ENCODE measurements at regions not wholly inside any gene's neighbourhood (a gene's known extent, or its start where the extent isn't known, plus 50 kb on each side); places are given as distances from the start of the nearest gene placed in this dataset.
"Not testable (repeated sequence)": the region's sequence is repeated elsewhere in the genome, so short reads cannot be mapped to it uniquely, and the experiment has no call there.

DNA sequence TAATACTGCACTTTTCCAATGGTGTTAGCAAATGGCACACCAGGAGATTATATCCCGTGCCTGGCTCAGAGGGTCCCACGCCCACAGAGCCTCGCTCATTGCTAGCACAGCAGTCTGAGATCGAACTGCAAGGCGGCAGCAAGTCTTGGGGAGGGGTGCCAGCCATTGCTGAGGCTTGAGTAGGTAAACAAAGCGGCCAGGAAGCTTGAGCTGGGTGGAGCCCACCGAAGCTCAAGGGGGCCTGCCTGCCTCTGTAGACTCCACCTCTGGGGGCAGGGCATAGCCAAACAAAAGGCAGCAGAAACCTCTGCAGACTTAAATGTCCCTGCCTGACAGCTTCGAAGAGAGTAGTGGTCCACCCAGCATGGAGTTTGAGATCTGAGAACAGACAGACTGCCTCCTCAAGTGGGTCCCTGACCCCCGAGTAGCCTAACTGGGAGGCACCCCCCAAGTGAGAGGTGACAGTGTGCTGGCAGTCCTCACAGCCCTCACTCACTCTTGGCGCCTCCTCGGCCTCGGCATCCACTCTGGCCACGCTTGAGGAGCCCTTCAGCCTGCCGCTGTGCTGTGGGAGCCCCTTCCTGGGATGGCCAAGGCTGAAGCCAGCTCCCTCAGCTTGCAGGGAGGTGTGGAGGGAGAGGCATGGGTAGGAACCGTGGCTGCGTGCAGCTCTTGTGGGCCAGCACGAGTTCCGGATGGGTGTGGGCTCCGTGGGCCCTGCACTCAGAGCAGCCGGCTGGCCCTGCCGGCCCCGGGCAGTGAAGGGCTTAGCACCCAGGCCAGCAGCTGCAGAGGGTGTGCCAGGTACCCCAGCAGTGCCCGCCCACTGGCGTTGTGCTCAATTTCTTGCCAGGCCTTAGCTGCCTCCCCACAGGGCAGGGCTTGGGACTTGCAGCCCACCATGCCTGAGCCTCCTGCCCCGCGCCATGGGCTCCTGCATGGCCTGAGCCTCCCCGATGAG, 188.0 kb downstream of the MMUT start:
- DNase-seq (ENCODE audit: low read depth): not testable (repeated sequence)

DNA sequence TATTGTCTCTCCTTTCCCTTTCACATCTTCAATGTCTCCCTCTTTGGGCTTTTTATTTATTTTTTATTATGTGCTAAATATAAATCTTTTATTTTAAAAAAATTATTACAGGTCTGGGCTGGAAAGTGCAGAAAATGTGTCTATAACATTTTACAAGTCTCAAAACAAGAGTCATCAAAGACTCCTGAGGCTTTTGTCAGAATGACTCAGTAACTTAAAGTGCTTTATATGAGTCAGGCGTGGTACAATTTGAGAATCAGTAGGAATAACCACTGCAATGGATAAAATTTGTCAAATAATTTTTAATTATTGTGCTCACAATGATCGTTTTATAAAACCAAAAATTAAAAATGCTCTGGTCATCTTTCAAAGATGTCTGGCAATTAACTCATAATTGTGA, 193.9 kb downstream of the MMUT start:
- no peak for DNase-seq (ENCODE audit: low read depth)

DNA sequence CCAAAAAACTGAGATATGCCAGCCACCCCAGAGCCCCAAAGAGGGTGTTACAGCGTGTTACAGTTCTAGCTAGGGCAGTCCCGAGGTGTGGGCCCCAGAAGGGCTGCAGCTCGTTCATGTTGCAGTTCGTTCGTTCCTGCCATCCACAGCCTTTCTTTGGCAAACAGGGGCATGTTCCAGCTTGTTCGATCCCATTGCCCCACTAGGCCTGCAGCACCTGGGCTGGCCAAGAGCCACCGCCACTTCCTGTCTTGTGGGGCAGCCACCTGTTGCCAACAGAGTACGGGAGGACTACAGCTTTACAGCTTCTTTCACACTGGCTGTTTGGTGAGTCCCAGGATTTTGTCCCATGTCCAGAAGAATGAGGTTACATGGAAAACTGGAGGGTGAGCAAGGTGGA, 198.1 kb downstream of the MMUT start:
- DNase-seq (ENCODE audit: low read depth): no peak

DNA sequence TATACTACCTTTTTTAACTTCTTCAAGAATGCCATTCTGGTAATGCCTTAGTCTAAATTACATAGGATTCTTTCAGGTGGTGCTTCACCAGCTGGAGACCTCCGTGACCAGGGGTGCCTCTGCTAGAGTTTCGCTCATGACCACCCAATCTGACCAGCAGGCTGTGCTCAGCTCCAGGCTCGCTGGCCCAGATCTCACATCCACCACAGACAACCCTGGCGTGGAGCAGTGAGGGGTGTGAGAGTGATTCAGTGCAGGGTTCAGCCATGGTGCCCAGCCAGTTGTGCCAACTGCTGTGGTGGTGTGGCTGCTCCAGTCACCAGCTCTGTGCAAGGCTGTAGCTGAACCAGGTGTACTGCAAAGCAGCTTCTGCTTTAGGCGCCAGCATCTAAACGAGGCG, 198.6 kb downstream of the MMUT start:
- DNase-seq (ENCODE audit: low read depth): no peak

GRCh38 chr6:49257549-49257948, 205.5 kb downstream of the MMUT start:
- DNase-seq (ENCODE audit: low read depth): no peak

GRCh38 chr6:49255335-49255734, 207.7 kb downstream of the MMUT start:
- DNase-seq (ENCODE audit: low read depth): no peak

DNA sequence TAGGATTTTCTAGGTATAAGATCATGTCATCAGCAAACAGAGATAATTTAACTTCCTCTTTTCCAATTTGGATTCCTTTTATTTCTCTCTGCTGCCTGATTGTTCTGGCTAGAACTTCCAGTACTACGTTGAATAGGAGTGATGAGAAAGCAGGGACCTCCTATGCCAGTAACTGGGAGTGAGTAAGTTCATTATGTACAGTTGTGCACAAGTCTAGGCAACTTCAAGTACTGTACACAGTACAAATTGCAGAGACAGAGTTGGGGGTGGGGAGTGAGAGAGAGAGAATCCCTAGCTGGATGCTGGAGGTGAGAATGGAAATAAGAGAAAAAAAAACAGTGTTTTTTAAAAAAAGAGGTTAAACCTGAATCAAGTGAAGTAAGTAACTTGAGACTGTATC, 210.2 kb downstream of the MMUT start:
- DNase-seq (ENCODE audit: low read depth): no peak

DNA sequence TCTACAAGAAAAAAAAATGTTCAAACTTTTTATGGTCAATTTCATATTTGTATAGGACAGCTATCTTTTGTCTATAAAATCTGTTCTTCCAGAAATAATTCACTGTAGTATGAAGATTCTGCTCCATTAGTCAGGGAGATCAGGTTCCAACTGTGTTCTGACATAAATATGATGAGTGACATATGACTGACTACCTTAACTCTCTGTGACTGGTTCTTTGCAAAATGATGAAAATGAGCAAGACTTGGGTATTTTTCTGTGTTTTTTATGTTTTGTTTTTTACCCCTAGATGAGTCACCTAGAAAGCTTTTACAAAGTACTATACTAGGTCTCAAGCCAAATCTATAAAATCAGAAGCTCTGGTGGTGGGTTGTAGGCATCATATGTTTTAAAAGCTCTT, 229.6 kb downstream of the MMUT start:
- no peak for DNase-seq (ENCODE audit: low read depth)

DNA sequence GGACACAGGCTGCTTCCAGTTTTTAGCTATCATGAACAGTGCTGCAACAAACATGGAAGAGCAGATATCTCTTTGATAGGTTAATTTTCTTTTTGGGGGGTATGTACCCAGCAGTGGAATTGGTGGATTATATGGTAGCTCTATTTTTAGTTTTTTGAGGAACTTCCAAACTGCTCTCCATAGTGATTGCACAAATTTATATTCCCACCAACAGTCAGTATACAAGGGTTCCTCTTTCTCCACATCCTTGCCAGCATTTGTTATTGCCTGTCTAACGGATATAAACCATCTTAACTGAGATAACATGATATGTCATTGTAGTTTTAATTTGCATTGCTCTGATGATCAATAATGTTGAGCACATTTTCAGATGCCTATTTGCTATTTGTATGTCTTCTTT, 237.6 kb downstream of the MMUT start:
- DNase-seq (ENCODE audit: low read depth): no peak

DNA sequence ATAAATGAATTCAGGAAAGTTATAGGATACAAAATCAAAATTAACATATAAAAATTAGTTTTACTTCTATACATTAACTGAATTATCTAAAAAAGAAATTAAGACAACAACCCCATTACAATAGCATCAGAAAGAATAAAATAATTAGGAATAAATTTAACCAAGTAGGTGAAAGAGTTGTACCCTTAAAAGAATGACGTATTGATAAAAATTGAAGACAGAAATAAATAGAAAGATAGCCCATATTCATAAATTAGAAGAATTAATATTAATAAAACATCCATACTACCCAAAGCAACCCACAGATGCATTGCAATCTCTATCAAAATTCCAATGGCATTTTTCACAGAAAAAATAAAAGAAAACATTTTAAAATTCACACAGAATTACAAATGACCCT, 242.8 kb downstream of the MMUT start:
- no peak for DNase-seq (ENCODE audit: low read depth)

GRCh38 chr6:49205526-49205925, 257.5 kb downstream of the MMUT start:
- DNase-seq (ENCODE audit: low read depth): no peak

GRCh38 chr6:49202924-49203536, 260.0 kb downstream of the MMUT start:
- DNase-seq (ENCODE audit: low read depth): no peak

- DNase-seq (ENCODE audit: low read depth): no peak
These were observed 265.0 kb downstream of the MMUT start for GRCh38 chr6:49198015-49198414.

- DNase-seq (ENCODE audit: low read depth): not testable (repeated sequence)
These were observed 300.7 kb downstream of the MMUT start for GRCh38 chr6:49162379-49162778.

DNA sequence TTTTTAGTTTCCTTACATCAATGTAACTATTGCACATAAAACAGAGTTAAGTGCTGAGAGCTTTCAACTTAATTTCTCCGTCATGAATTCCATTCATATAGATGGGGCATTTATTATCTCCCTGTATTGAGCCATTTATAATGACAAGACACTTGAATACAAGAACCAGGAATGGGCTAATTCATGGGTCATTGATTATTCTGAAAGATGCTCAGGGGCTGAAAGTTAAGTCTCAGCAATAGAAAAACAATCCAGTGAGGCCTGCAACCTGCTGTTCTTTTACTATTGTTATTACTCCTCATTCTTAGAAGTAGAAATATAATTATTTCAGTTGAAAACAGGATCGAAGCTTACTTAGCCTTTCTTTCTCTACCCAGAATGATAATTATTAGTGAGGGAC, 307.7 kb downstream of the MMUT start:
- DNase-seq (ENCODE audit: low read depth): no peak

DNA sequence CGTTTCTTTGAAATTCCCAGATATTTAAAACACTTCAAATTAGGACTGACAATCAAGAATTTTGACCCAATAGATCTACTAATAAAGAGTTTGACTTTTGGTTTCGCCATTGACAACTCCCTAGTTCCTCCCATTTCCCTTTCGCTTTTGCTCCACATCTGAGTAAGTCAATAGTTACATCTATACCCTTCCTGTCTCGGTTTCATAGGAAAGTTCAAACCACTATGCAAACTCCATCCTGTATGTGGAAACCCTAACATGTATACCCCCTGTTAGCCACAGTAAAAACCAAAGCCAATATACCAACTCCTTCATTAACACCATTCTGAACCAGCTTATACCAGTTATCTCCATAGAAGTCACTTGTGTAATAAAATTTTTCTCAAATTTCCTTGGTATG, 311.1 kb downstream of the MMUT start:
- DNase-seq (ENCODE audit: low read depth): no peak

DNA sequence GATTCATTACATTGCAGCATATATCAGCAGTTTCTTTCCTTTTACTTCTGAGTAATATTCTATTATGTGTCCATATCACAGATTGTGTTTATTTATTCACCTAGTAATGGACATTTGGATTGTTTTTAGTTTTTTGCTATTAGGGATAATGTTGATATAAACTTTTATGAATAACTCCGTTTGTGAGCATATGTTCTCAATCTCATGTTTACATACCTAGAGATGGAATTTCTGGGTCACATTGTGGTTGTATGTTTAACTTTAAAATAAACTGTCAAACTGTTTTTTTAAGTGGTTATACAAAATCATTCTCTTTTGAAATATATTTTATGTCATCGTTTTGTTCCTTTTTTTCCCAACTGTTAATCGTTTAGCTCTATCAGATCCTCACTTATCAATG, 311.6 kb downstream of the MMUT start:
- DNase-seq (ENCODE audit: low read depth): no peak

- DNase-seq (ENCODE audit: low read depth): no peak
These were observed 312.0 kb downstream of the MMUT start for GRCh38 chr6:49151033-49151432.

GRCh38 chr6:49145280-49145679, 317.8 kb downstream of the MMUT start:
- DNase-seq (ENCODE audit: low read depth): no peak

DNA sequence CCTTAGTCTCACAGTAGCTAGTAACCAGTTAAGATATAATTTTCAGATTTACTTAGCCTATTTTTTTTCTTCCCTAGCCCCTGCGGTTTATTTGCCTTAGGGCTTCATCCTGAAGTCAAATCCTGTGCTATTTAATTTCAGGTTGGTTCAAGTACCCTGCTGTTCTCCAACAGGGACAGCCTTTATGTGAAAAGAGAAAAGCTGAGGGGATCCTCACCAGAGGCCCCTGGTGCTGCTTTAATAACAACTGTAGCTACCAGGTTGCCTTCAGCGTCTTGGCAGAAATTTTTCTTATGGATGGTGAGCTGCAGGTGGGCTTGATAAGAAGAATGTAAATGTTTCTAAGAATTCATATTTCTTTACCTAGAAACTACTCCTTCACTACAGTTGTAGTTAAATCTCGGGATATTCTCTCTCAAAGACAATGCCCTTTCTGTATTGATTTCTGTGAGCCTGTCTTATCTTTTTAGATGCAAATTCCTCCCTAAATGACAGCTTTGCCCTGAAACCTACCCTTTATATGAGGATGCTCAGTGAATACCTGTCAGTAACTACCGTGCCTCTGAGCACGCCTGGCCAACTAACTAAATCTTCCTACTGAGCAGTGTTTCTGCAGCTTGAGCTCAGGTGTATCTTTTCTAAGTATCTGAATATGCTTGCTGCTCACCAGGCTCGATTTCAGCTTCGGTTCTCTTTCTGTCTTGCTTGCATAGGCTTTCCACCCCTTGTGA, 320.5 kb downstream of the MMUT start:
- no peak for DNase-seq (ENCODE audit: low read depth)

- no peak for DNase-seq (ENCODE audit: low read depth)
These were observed 341.1 kb downstream of the MMUT start for GRCh38 chr6:49121970-49122369.

GRCh38 chr6:49118478-49118877, 344.6 kb downstream of the MMUT start:
- no peak for DNase-seq (ENCODE audit: low read depth)

GRCh38 chr6:49110916-49111315, 352.1 kb downstream of the MMUT start:
- no peak for DNase-seq (ENCODE audit: low read depth)

Measured in fibroblast of the conjunctiva (primary cell).